ENCODE measurements at regions not wholly inside any gene's neighbourhood (a gene's known extent, or its start where the extent isn't known, plus 50 kb on each side); places are given as distances from the start of the nearest gene placed in this dataset.
"Not testable (repeated sequence)": the region's sequence is repeated elsewhere in the genome, so short reads cannot be mapped to it uniquely, and the experiment has no call there.

DNA sequence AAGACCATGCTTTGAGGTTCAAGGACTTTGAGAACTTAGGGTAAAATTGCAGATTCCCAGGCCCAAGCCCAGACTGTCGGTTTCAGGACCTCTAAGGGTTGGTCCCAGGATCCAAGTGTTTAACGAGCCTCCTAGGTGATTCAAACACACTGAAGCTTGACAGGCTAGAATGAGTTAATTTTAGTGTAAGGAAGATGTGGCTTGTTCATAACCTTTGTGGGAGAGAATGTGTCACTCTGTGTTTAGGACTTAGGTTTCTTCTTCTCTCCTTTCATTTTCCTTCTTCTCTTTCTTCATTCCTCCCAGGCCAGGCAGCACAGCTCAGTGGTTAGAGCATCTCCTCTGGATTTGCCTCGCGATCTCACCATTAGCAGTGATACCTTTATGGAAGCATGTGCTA lies 104.8 kb upstream of the KCNG1 start:
- in situ Hi-C loops (cut with HindIII; ENCODE audit: low sequenced_read_pairs): no loop called here
- no peak for DNase-seq (ENCODE audit: low read depth)
- no peak overlapping the region for H3K4me3 ChIP-seq (ENCODE audit: low read depth, low read length)
- TF ChIP-seq, protein P1, sequence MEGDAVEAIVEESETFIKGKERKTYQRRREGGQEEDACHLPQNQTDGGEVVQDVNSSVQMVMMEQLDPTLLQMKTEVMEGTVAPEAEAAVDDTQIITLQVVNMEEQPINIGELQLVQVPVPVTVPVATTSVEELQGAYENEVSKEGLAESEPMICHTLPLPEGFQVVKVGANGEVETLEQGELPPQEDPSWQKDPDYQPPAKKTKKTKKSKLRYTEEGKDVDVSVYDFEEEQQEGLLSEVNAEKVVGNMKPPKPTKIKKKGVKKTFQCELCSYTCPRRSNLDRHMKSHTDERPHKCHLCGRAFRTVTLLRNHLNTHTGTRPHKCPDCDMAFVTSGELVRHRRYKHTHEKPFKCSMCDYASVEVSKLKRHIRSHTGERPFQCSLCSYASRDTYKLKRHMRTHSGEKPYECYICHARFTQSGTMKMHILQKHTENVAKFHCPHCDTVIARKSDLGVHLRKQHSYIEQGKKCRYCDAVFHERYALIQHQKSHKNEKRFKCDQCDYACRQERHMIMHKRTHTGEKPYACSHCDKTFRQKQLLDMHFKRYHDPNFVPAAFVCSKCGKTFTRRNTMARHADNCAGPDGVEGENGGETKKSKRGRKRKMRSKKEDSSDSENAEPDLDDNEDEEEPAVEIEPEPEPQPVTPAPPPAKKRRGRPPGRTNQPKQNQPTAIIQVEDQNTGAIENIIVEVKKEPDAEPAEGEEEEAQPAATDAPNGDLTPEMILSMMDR (IDR thresholded peaks at IDR 0.05; ENCODE audit: low read depth, low read length, missing control alignments): no peak

DNA sequence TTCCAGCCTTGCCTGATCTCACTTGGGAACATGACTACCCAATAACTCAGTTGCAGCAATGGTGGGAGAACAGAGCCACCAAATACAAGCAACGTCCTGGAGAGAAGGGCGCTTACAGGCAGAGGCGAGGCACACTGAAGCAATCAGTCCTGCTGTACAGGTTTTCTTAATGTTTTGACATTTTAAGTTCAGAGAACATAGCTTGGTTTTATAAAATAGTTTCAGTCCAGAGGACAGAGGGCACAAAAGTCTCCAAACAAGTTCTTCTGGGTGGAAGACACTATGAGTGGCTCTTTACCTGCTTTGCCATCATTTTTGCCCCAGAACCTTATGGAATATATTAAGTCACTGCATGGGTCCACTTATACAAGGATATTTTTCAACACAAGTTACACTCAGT lies 103.4 kb upstream of the KCNG1 start:
- no peak overlapping the region for H3K4me3 ChIP-seq (ENCODE audit: low read depth, low read length)
- in situ Hi-C loops (cut with HindIII; ENCODE audit: low sequenced_read_pairs): no loop called here
- TF ChIP-seq, protein P1 (IDR thresholded peaks at IDR 0.05; ENCODE audit: low read depth, low read length, missing control alignments): no peak
- DNase-seq (ENCODE audit: low read depth): no peak

DNA sequence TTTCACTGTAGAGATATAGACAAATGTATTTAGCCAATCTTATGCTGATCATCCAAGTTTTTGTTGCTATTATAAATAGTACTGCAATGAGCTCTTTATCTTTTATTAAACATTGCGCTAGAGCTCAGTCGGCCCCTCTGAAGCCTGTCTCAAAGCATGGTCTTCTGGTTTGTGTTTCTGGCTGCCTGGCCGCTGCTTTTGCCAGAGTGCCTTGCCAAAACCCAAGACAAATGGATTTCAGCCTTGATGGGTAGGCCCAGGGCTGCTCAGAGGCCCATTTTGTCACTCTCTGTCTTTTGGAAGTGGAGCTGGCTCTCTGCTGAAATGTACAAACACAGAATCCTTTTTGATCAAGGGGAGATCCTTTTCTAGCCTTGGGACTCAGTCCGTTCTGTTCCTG lies 102.9 kb upstream of the KCNG1 start:
- TF ChIP-seq, protein P1 (IDR thresholded peaks at IDR 0.05; ENCODE audit: low read depth, low read length, missing control alignments): no peak
- no peak for DNase-seq (ENCODE audit: low read depth)
- in situ Hi-C loops (cut with HindIII; ENCODE audit: low sequenced_read_pairs): no loop called here

DNA sequence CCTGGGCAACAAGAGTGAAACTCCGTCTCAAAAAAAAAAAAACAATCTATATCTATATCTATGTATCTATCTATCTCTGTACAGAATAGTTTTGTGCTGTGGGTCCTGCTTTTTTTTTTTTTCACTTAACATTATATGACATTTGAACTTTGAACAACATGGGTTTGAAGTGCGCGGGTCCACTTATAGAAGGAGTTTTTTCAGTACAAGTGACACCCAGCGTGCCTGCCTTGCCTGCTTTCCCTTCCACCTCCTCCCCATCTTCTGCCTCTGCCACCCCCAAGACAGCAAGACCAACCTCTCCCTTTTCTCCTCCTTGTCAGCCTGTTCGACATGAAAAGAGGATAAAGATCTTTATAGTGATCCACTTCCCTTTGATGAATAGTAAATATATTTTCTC lies 102.2 kb upstream of the KCNG1 start:
- TF ChIP-seq, protein P1 (IDR thresholded peaks at IDR 0.05; ENCODE audit: low read depth, low read length, missing control alignments): no peak
- in situ Hi-C loops (cut with HindIII; ENCODE audit: low sequenced_read_pairs): no loop called here
- DNase-seq (ENCODE audit: low read depth): no peak
- no peak overlapping the region for H3K4me3 ChIP-seq (ENCODE audit: low read depth, low read length)

More for the DNA sequence above, 102.9 kb upstream of the KCNG1 start:
- H3K4me3 ChIP-seq (ENCODE audit: low read depth, low read length): no peak overlapping the region

DNA sequence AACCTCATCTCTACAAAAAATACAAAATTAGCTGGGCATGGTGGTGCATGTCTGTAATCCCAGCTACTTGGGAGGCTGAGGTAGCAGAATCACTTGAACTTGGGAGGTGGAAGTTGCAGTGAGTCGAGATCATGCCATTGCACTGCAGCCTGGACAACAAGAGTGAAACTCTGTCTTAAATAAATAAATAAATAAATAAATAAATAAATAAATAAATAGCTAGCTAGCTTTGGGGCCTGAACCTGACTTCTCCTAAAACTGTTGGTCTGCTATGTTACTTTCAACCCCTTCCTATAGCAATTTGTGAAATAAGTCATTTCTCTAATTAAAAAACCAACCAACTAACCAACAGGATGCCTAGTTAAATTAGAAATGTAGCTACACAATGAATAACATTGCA lies 101.0 kb upstream of the KCNG1 start:
- H3K4me3 ChIP-seq (ENCODE audit: low read depth, low read length); in situ Hi-C loops (cut with HindIII; ENCODE audit: low sequenced_read_pairs); DNase-seq (ENCODE audit: low read depth): not testable (repeated sequence)

DNA sequence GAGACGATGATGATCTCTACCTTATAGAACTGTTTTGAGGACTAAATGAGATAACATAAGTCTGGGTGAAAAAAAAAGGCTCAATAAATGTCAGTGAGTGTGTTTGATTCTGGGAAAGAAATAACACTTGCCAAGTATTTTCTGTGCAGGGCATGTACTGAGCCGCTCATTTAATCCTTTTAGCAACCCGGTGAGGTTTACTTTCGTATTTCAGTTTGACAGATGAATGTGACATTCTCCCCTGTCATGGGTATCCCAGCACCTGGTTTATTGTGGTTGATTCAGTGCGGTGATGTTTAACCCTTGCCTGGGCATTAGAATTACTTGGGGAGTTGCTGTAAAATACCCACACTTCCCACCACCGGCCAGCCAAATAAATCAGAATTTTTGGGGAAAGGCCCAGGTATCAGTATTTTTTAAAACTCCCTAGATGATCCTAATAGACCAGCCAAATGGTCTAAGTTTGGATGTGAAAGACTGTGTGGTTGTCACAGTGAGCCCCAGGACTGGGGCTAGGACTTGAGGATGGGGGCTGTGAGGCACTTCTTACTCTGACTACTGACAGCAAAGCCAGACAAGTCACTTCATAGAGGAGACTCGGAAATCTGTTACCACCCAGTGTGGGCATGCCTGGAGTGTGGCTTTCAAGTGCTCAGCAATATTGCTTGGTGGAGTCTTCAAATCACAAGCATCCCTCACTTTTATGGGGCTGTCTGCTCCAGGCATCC lies 100.2 kb upstream of the KCNG1 start:
- no peak overlapping the region for H3K4me3 ChIP-seq (ENCODE audit: low read depth, low read length)
- TF ChIP-seq, protein P1 (IDR thresholded peaks at IDR 0.05; ENCODE audit: low read depth, low read length, missing control alignments): no peak
- in situ Hi-C loops (cut with HindIII; ENCODE audit: low sequenced_read_pairs): no loop called here
- DNase-seq (ENCODE audit: low read depth): no peak

DNA sequence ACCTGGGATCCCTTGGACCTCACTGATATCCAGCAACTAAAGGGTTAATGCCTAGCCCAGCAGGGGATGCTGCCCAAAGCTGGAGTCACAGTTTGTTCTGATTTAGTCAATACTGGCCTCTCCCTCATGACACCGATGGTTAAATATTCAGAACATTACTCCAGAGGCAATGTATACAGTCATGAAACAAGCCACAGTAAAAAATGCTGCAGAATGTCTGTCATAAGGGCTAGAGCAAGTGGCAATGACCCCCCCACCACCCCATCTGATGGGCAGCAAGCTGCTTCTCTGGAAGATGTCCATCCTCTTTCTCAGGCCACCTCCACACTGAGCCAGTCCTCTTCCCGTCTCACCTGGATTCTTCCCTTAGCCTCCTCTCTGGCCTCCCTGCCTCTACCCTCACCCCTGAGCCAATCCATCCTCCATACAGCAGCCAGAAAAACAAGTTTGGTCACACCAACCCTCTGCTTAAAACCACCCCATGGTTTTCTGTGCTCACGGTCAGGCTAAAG lies 99.0 kb upstream of the KCNG1 start:
- TF ChIP-seq, protein P1 (IDR thresholded peaks at IDR 0.05; ENCODE audit: low read depth, low read length, missing control alignments): no peak
- in situ Hi-C loops (cut with HindIII; ENCODE audit: low sequenced_read_pairs): no loop called here
- no peak overlapping the region for H3K4me3 ChIP-seq (ENCODE audit: low read depth, low read length)
- no peak for DNase-seq (ENCODE audit: low read depth)

Measured in astrocyte of the cerebellum (primary cell).